ENCODE measurements at regions not wholly inside any gene's neighbourhood (a gene's known extent, or its start where the extent isn't known, plus 50 kb on each side); places are given as distances from the start of the nearest gene placed in this dataset.
A peak's percentile ranks its signal among the peaks of the same experiment; 100 is the strongest.

DNA sequence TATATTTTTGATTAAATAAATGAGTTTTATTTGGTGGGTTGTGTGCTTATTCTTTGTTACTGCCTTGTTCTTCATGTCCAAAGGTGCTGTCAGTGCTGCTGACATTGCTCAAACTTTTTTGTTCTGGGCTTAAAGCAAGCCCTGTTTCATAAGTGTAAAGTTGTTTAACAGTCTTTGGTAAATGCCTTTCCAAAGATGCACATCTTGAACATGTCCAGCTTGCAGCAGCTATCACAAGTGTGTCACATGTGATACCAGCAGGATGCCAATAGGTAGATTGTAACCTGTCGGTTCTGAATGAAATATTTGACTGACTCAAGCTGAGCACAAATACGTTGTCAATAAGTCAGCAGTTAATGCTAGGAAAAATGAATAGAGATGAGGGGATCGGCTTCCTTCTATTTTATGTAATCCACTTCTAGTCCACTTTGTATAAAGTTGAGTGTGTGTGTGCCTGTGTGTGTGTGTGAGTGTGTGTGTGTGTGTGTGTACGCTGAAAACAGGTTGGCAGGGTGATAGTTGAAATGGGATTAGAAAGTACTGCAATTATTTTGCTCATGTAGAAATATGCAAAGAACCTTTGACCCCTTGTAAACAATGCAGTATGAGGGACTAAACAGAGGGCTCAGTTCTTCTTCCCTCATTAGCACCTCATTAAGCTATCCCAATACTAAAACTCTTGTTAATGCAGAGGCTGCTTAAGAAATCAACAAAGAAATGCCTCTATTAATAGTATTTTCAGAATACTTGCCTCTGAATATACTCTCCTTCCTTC lies 986.5 kb downstream of the TUSC7 start:
- Histone ChIP-seq H3K27me3 (ENCODE audit: control insufficient read depth, insufficient read depth, low read length) (no peaks in the 10 kb centered on the region), H3K4me1 (no peaks in the 10 kb centered on the region), H3K79me2 (no peaks in the 10 kb centered on the region), H3K4me2 (ENCODE audit: low read length) (peak overlapping the region; percentile 66), H3K4me3 (ENCODE audit: low read depth, low read length) (peak overlapping the region; percentile 39), H3K9me3 (ENCODE audit: control insufficient read depth, low read length) (no peaks in the 10 kb centered on the region), H3K27ac (no peak overlapping the region), H2AFZ (no peak overlapping the region), H3K36me3 (ENCODE audit: control insufficient read depth, insufficient read depth, low read length) (no peaks in the 10 kb centered on the region), H3K9ac (no peak overlapping the region)
- TF ChIP-seq, protein P1, sequence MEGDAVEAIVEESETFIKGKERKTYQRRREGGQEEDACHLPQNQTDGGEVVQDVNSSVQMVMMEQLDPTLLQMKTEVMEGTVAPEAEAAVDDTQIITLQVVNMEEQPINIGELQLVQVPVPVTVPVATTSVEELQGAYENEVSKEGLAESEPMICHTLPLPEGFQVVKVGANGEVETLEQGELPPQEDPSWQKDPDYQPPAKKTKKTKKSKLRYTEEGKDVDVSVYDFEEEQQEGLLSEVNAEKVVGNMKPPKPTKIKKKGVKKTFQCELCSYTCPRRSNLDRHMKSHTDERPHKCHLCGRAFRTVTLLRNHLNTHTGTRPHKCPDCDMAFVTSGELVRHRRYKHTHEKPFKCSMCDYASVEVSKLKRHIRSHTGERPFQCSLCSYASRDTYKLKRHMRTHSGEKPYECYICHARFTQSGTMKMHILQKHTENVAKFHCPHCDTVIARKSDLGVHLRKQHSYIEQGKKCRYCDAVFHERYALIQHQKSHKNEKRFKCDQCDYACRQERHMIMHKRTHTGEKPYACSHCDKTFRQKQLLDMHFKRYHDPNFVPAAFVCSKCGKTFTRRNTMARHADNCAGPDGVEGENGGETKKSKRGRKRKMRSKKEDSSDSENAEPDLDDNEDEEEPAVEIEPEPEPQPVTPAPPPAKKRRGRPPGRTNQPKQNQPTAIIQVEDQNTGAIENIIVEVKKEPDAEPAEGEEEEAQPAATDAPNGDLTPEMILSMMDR (IDR thresholded peaks at IDR 0.05): no peak

DNA sequence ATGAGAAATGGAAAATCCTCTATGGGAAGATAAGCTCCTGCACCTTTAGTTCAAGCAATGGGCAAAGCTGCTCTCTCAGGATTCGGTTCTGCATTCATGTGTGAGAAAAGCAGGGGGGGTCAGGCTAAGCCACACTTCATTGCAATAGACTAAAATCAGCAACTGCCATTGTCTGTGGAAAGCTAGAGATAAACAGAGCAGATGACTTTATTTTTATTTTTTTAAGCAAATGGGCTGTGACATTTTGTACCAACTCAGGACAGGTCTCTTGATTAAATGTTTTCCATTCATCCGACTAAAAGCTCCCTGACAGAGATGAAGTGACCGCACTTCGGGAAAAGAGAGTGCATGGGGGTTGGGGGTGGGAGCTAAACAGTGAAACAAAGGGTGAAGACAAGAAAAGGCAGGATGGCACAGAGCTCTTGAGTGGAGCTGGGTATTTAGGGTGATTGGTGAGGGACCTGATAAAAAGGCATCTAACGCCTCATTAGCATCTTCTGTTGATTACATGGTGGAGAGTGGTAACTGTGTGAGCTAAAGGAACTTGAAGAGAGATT lies 987.4 kb downstream of the TUSC7 start:
- Histone ChIP-seq H3K36me3 (ENCODE audit: control insufficient read depth, insufficient read depth, low read length) (no peaks in the 10 kb centered on the region), H3K9me3 (ENCODE audit: control insufficient read depth, low read length) (no peaks in the 10 kb centered on the region), H3K27me3 (ENCODE audit: control insufficient read depth, insufficient read depth, low read length) (no peaks in the 10 kb centered on the region), H3K9ac (no peak overlapping the region), H3K4me3 (ENCODE audit: low read depth, low read length) (peak overlapping the region; percentile 39), H3K79me2 (no peaks in the 10 kb centered on the region), H3K4me2 (ENCODE audit: low read length) (peak overlapping the region; percentile 66), H2AFZ (no peak overlapping the region), H3K4me1 (no peaks in the 10 kb centered on the region), H3K27ac (no peak overlapping the region)
- TF ChIP-seq, protein P1 (IDR thresholded peaks at IDR 0.05): no peak

DNA sequence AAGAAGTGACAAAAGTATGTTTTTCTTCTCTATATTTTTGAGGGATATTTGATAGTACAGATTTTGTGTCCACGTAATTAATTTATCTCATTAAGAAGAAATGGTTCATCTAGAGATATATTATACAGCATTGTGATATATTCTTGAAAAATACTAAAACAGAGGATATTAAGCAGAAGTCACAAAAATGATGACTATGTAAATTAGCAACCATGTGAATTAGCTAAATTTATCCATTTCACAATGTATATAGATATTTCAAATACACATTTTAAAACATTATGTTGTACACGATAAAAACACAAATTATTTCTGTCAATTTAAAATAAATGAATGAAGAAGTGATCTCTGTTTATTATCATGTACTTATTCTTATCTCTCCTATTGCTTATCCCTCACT lies 989.5 kb downstream of the TUSC7 start:
- Histone ChIP-seq H3K4me1 (no peaks in the 10 kb centered on the region), H3K4me2 (ENCODE audit: low read length) (no peak overlapping the region), H3K27ac (no peak overlapping the region), H3K9me3 (ENCODE audit: control insufficient read depth, low read length) (no peaks in the 10 kb centered on the region), H2AFZ (no peak overlapping the region), H3K9ac (no peak overlapping the region), H3K27me3 (ENCODE audit: control insufficient read depth, insufficient read depth, low read length) (no peaks in the 10 kb centered on the region), H3K4me3 (ENCODE audit: low read depth, low read length) (no peak overlapping the region), H3K36me3 (ENCODE audit: control insufficient read depth, insufficient read depth, low read length) (no peaks in the 10 kb centered on the region), H3K79me2 (no peaks in the 10 kb centered on the region)
- TF ChIP-seq, protein P1 (IDR thresholded peaks at IDR 0.05): no peak

DNA sequence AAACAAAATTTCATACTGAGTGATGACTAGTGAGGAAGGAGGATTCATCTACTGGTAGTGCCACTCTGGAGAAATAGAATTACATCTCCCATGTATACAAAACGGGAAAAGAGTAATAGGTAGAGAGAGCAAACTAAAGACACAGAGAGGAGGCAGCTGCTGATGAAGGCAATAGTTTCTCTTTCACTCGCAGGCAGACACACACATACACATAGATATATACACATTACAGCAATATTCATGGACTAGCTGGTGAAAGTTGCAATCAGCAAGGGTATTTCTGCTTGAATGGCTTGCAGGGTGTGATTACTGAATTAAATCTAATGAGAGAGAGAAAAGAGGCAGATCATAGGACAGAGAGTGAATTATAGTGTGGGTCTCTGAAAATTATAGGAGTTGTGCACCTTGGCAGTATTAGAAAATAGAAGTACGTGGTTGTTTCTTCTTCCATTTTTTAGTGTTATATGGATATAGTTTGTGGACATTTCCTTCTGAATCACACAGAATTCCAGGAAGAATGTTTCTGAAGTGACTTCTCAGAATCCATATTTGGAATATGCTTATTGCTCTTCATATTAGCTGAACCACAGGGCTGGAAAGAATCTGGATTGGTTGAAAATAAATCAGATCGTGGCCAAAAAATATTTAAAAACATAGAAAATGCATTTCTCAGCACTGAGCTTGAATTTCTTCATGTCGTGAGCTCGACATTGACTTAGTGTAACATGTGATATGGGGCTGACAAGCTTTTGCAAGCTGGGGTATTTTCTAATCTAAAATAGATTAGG lies 991.2 kb downstream of the TUSC7 start:
- H3K27me3 ChIP-seq (ENCODE audit: control insufficient read depth, insufficient read depth, low read length): no peaks in the 10 kb centered on the region
- no peak overlapping the region for H3K4me3 ChIP-seq (ENCODE audit: low read depth, low read length)
- H3K36me3 ChIP-seq (ENCODE audit: control insufficient read depth, insufficient read depth, low read length): no peaks in the 10 kb centered on the region
- H3K27ac ChIP-seq: no peak overlapping the region
- H3K79me2 ChIP-seq: no peaks in the 10 kb centered on the region
- no peak overlapping the region for H3K4me2 ChIP-seq (ENCODE audit: low read length)
- H2AFZ ChIP-seq: no peak overlapping the region
- H3K9ac ChIP-seq: no peak overlapping the region
- H3K9me3 ChIP-seq (ENCODE audit: control insufficient read depth, low read length): no peaks in the 10 kb centered on the region
- TF ChIP-seq, protein P1 (IDR thresholded peaks at IDR 0.05): no peak
- H3K4me1 ChIP-seq: no peaks in the 10 kb centered on the region

All from parathyroid adenoma (tissue), 2 donors.